ENCODE measurements at regions not wholly inside any gene's neighbourhood (a gene's known extent, or its start where the extent isn't known, plus 50 kb on each side); places are given as distances from the start of the nearest gene placed in this dataset.
A peak's percentile ranks its signal among the peaks of the same experiment; 100 is the strongest.
"Not testable (repeated sequence)": the region's sequence is repeated elsewhere in the genome, so short reads cannot be mapped to it uniquely, and the experiment has no call there.

DNA sequence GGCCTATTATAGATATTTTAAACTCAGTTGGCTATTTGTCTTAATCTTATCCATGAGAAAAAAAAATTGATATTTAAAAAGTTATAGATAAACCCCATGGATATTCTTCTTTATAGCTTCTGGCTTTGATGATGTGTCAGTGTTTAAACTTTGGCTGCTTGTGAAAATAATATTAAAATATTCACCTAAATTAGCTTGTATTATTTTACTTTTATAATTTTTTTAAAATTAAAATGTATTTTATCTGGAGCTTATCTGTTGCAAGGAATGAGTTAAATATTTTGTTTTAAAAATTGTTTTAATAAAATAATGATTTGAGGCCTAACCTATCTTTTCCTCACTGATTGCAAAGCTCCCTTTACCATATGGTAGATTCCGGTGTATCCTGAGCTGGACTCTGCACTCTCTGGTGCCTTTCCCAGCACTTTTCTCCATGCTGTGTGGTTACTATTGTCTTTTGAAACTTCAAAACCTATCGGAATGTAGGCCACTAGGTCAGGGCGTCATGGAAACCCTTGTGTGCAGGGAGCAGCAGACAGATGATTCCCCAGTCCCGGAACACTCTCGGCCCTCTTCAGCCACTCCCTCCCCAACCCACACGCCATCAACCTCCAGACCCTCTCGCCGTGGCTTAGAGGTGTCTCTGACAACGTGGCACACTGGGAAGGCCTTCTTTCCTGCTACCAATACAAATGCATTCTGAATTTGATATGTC, 252.3 kb upstream of the ATP10A start:
- no peak for DNase-seq

DNA sequence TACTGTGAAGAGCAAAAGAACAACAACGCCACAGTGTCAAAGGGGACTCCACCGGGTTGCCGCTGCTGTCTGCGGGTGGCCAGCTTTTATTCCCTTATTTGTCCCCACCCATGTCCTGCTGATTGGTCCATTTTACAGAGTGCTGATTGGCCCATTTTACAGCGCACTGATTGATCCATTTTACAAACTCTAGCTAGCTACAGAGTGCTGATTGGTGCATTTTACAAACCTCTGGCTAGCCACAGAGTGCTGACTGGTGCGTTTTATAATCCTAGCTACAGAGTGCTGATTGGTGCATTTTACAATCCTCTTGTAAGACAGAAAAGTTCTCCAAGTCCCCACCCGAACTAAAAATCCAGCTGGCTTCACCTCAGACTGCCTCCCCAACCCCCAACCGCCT, 251.0 kb upstream of the ATP10A start:
- DNase-seq: not testable (repeated sequence)

DNA sequence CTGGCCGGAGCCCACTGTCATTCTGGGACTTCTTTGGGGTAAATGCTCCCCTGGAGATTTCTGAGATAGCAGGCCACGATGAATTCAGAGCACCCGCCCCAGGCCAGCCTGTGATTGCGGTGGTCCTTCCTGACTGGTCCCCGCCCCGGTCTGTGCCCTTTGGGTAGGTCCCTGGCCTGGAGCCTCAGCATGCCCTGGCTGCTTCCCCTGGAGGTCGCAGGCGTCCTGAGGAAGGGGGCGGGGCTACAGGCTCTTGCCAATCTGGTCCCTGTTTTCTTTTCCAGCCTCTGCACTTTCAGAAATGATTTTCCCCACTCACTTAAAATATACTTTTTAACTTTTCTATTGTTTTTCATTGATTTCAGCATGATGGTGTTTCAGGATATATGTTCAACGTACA, 250.2 kb upstream of the ATP10A start:
- no peak for DNase-seq

DNA sequence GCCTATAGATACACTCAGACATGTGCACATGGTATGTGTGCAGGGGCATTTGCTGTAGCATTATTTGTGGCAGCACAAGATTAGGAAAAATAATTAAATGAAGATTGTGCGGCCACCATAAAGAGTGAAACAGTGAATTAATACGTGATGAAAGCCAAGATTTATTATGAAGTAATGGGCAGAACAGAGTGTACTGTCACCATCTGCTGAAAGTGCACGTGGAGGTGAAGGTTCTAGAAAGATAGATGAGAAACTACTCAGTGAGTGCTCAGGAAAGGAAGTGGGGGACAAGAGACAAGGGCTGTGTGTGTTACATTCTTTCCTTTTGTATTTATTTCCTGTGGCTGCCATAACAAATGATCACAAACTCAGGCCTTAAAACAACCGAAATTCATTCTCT, 246.1 kb upstream of the ATP10A start:
- DNase-seq: no peak

DNA sequence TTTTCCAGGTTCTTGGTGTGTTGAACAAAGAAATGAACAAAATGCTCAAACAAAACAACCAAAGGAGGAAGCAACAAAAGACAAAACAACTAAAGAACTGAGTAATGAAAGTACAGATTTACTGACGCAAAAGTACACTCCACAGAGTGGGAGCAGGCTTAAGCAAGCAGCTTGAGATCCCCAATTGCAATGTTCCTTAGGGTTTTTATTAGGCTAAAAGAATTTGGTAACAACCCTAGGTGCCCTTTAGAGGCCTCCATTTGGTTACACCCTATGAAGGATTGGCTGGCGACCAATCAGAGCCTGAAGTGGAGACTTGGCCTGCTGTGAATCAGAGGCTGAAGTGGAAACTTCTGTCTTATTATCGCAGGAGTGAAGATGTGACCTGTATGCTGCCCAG, 243.4 kb upstream of the ATP10A start:
- DNase-seq: no peak

DNA sequence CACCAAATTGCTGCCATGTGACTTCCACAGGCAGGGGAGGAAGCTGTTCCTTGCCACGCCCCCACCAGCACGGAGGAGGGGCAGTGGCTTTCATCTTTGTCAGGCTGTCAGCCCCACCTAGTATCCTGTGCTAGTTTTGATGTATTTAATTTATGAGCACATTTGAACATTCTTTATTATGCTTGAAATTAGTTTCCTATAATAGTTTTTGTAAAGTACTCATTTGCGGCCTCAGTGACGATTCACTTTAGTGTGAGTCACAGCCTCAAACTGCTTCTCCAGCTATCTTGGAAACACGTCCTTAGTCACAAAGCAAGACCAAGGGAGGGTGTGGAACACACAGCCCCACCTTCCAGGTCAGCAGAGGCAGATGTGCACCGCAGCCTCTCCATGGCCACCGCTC, 239.9 kb upstream of the ATP10A start:
- DNase-seq: no peak

DNA sequence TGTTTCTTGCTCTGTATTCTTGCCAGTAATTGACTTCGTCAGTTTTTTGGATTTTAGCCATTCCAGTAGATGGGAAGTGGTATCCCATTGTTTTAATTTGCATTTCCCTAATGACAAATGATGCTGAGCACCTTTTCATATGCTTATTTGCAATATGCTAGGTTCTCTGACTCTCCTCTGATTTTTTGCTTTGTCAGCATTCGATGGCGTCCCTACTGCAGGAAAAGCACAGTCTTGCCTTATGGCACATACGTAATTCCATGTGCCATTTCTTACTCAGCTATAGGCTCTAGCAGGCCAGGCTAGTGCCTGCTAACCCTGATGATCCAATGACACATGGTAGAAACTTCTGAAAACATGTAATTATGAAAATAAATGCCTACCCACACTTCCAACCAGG, 239.2 kb upstream of the ATP10A start:
- no peak for DNase-seq

DNA sequence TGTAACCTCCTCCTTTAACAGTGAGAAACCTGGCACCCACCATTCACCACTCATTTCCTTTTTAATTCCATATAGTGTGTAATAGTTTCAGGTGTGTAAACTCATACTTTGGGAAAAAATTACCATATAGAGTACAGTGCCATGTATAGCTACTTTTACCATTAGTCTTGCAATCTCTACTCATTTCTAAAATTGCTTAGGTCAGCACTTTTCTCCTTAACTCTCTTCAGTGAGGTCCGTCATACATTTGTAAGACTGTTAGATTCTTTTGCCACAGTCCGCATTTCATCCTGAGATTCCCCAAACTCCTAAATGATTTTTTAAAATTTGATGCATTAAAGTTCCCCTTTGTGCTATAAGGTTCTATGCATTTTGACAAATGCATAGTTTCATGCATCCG, 238.3 kb upstream of the ATP10A start:
- no peak for DNase-seq

DNA sequence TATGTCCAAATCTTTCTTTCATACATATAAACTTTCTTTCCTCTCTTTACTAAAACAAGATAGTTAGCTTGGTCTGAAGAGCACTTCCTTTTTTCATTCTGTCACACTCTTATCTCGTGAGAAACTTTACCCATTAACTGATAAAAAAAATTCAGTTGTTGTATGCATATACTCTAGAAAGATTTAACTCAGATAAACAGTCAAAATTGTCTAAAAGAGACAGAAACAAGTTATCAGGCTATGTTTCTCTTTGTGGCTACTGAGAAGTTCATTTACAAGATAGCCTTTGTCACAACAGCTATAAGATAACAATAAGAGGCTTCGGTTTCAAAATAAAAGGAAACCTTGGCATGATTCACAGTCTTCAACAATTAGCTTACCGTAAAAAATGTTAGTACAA, 235.7 kb upstream of the ATP10A start:
- no peak for DNase-seq

DNA sequence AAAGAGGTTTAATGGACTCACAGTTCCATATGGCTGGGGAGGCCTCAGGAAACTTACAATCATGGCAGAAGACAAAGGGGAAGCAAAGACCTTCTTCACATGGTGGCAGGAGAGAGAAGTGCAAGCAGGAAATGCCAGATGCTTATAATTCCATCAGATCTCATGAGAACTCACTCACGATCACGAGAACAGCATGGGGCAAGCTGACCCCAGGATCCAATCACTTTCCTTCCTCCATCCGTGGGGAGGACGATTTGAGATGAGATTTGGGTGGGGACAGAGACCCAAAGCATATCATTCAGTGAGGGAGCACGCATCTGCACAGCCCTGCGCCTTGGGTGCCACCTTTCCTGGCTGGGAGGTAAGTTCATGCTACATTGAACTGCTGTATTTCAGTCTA, 234.1 kb upstream of the ATP10A start:
- DNase-seq: no peak

DNA sequence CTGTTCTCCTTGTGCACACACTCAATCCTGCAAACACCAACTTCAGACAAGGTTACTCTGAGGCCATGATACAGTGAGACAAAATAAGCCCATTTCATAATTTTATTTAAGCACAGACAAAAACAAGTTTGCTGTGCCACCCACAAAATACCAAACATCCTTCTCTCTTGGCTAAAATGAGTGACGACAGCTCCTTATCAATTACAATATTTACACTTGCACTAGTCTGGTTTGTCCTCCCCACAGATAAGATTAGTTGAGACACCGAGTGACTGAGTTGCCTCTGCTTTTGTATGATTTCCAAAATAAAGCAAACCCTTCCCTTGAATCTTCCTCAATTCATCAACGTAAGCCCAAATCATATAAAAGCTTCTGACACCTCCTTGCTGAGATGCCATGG, 233.5 kb upstream of the ATP10A start:
- DNase-seq: no peak

DNA sequence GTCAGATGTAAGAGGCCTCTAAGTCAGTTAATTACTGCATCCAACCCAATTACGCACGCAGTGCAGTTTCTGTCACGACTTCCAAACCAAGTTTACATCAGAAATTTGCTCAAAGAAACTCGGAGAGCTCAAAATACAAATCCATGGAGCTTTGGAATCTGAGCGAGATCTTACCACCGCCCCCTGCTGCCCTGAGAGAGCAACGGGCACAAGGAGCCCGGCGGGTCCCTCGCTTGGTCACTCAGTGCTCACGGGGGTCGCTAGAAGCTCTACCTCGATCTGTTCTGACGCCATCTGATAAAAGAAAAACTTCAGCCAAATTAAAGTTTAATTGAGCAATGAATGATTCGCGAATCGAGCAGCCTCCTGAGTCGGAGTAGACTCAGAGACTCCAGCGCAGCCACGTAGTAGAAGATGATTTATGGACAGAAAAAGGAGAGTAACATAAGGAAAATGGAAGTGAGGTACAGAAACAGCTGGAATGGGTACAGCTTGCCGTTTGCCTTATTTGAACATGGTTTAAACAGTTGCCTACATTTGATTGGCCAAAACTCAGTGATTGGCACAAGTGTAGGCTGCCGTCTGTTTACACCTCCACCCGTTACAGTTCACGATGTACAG, 232.7 kb upstream of the ATP10A start:
- DNase-seq: no peak

DNA sequence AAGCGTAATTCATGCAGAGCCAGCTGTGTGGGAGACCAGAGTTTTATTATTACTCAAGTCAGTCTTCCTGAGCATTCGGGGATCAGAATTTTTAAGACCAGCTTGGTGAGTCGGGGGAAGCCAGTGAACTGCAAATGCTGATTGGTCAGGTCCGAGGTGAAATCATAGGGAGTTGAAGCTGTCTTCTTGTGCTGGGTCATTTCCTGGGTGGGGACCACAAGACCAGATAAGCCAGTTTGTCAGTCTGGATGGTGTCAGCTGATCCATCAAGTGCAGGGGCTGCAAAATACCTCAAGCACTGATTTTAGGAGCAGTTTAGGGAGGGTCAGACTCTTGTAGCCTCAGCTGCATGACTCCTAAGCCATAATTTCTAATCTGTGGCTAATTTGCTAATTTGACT, 228.1 kb upstream of the ATP10A start:
- DNase-seq: no peak

DNA sequence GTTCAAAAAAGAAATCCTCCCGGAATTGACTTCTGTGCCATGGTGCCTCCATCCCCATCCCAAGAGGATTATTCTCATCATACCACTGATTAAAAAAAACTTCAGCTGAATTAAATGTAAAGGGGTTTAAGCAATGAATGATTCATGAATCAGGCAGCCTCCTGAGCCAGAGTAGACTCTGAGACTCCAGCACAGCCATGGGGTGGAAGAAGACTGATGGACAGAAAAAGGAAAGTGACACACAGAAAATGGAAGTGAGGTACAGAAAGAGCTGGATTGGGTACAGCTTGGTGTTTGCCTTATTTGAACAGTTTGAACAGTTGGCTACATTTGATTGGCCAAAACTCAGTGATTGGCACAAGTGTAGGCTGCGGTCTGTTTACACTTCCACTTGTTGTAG, 224.8 kb upstream of the ATP10A start:
- no peak for DNase-seq

DNA sequence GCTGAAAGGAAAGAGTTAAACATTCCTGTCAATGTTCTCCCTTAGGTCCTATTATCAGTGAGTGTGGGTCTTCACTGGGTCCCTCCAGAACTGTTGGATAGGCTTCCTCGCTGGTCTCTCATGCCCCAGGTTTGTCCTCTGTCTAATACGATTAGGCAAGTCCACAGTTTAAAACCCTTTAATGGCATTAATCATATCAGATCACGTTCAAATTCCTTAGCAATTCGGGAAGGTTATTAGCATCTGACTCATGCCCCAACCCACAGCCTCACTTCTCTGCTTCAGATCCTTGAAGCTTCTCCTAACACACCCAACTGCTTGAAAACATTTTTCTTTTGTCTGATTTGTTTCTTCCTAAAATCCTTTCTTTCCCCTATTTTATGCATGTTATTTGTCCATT, 224.3 kb upstream of the ATP10A start:
- DNase-seq: no peak

DNA sequence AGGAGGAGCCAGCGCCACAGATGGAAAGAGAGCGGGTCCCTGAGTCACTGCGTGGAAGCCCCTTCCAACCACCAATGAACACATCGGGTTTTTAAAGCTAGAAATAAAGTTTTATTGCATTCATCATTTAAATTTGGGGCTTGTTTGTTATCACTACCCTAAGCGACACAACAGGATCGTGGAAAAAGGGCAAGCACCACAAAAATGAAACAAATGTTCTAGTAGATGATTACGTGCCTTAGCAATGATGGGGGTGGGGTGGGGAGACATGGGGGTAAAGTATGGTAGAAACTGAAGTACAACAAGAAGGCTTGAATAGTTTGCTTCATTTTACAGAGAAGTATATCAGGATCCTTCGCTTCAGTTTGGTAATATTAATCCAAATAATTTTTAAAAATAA, 221.6 kb upstream of the ATP10A start:
- no peak for DNase-seq

DNA sequence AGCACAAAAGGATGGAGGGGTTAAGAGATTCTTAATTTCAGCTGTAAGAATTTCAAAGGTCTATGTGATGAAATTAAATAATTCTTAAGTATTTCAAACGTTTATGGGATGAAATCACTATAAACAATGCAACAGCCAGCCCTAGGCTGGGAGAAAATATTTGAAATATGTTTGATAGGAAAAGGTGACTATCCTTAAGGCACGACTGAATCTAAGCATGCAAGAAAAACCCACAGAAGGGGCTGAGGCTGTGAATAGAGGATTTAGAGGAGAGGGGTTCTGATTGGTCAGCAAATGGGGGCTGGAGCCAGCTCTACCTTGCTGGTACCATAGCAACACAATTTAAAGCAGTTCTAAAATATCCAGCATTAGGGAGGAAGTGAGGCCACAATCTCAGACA, 220.8 kb upstream of the ATP10A start:
- no peak for DNase-seq

DNA sequence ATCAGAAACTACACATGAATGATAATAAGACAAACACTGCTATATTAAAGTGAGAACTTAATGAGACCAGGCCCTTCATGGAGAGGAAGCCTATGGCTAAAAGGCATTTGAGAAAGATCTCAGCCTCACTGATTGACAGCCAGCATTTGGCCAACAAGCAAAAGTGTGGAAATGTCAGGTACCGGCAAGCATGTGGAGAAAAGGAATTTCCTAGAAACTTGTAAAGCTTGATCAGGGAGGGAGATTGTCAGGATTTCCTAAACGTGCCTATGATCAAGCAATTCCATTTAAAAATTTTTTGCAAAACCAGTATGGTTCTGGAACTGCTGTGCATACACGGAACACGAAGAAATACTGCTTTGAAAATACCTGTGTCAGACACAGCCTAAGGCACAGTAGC, 220.3 kb upstream of the ATP10A start:
- DNase-seq: no peak

DNA sequence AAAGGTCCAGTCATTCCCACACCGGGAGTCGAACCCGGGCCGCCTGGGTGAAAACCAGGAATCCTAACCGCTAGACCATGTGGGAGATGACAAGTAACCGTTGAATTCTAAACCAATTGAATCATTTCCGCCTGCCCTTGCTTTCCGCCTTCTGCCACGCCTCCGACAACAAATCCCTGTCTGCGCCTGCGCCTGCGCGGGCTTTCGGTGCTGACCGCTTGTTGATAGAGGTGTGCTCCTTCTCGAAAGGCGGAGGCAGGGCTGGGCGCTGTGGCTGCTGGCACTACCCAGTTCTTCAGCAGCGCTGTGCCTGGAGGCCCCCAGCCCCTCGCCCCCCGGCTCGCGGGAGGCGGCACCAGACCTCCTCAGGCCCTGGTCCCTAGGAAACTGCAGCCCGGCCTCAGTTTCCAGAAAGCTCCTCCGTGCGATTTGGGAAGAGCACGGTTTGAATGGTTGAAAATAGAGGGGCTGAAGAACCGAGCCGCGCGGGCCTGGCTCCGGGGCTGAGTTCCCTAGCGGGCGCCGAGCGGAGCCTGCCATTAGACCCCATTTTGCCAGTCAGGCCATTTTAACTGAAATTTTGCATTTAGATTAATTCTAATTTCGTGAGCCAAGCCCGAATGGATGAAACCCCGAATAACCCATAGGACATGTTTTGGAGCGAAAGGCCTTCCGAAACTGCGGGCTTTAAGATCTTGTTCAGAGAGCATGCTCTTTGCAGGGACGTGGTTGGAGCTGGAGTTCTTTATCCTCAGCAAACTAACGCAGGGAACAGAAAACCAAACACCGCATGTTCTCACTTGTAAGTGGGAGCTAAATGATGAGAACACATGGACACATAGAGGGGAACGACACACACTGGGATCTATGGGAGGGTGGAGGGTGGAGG, 219.3 kb upstream of the ATP10A start:
- DNase-seq: peak; percentile 92

DNA sequence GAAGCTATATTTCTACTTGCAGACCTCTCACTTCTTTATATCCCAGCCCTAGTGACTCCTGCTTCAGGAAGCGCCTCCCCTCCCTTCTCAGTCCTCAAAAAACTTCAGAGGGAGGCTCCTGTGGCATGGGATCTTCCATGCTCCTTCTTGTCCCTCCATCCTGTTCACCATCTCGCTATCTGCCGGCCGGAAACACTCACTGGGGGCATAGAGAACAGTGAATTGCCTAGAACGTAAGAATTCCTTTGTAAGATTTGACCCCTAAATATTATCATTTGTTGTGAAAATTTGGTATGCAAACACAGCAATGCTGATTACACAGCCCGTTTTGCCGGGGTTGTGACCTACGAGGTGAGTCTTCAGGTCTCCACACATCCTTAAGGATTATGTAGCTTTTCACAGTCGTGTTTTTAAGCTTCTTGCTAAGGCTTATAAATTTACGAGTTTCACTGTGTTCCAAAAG, 218.7 kb upstream of the ATP10A start:
- DNase-seq: no peak

DNA sequence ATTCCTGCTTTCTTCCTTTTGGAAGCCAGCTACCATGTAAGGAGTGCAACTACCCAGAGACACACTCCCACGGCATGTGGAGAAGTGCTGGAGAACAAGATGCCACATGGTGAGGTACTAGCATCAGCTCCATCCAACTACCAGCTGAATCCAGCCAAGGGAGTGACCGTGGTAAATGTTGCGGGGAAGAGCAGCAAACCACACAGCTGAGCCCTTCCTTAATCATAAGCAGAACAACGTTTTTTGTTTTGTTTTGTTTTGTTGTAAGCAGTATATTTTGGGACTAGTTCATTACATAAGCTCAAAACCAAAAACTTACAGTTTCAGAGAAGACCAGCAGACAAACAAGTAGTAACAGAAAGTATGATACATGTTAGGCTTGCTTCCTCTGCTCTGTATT, 212.6 kb upstream of the ATP10A start:
- DNase-seq: no peak

DNA sequence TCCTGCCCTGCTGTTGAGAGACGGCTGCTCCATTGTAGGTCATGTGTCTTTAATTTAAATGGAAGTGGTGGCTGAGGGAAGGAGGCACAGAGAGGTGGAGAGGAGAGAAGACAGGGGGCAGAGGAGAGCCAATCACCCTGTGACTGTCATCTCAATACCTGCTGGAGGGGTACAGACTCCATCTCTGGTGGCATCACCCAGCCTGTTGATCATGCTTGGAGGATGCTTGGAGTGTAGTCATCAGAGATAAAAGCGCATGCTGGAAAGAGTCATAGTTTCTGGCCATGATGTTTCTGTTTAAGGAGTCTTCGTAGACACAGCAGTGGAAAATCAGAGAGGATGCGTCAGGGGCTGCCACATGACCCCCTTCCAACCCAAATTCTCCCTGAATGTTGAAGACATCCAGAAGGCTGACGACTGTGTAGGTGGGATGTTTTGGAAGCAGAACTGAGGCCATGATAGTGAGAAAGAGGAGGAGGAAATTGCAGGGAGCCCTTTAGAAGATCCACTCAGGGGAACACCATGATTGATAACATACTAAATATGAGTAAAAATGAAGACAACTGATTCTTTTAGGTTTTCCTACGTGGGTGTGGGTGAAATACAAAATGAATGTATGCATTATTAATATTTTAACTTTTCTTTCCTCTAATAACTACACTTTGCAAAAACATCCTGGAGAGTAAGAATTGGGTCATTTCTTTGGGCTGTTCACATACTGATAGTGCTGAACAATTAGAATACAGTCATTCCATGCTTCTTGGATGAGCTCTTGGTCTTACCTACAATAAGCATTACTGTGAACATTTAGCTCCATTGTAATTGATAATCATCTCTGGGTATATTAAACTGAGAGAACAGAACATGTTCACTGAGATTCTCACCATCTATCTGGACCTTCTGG, 210.6 kb upstream of the ATP10A start:
- no peak for DNase-seq

DNA sequence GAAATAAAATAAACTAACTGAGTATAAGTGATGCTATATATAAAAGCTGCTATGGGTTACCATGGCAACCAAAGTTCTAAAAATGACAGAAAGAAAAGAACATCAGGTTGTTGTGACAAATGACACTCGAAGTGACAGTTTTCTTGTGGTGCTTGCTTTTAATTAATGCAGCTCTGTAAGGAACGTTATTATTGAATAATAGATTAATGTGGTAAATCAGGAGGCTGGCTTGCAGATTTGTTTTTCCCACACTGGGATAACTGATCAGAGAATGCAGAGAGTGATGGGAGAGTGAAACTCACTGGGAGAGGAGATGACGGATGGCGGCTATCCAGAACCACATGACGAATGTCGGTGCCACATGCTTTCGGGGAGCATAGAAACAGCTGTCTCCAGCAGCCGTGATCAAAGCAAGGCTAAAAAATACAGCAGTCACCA, 207.0 kb upstream of the ATP10A start:
- DNase-seq: no peak
